Activated effector memory CD4-positive, alpha-beta T cell treated with anti-CD3 and anti-CD28 coated beads, Interleukin-2, amount 50 U/mL, for 16 hours (primary cell): ENCODE measurements at regions not wholly inside any gene's neighbourhood (a gene's known extent, or its start where the extent isn't known, plus 50 kb on each side); places are given as distances from the start of the nearest gene placed in this dataset.

ENCODE experiments used
- DNase-seq: peaks from one replicate; pipeline ENCODE4 v3.0.0-alpha.2; 2020

GRCh38 chr6:10028222-10028621 lies 386.7 kb downstream of the TFAP2A start:
- no peak for DNase-seq

- no peak for DNase-seq
Measured at GRCh38 chr6:10019851-10020250, 395.0 kb downstream of the TFAP2A start.

- DNase-seq: no peak
Measured at GRCh38 chr6:10014557-10014956, 400.3 kb downstream of the TFAP2A start.

GRCh38 chr6:10000551-10000950 lies 414.3 kb downstream of the TFAP2A start:
- no peak for DNase-seq

- DNase-seq: no peak
Measured at GRCh38 chr6:9999796-10000195, 415.1 kb downstream of the TFAP2A start.

- no peak for DNase-seq
Measured at GRCh38 chr6:9986273-9986672, 428.6 kb downstream of the TFAP2A start.

GRCh38 chr6:9985481-9985880 lies 429.4 kb downstream of the TFAP2A start:
- no peak for DNase-seq

- no peak for DNase-seq
Measured at GRCh38 chr6:9984607-9985006, 430.3 kb downstream of the TFAP2A start.

DNA sequence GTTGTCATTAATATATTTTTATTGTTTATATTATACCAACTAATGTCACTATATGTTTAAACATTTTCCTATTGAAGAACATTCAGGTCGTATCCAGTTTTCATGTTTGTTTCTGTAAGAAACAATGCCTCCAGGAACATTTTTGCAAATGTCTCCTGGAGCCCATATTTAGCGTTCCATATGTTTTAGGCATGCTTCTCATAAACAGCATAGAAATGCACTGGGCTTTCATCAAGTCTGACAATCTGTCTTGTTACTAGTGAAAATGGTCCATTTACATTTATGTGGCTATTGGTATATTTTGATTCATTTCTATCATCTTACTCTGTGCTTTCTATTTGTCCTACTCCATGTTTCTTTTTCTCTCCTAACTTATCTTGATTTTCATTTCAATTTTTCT lies 431.7 kb downstream of the TFAP2A start:
- no peak for DNase-seq

DNA sequence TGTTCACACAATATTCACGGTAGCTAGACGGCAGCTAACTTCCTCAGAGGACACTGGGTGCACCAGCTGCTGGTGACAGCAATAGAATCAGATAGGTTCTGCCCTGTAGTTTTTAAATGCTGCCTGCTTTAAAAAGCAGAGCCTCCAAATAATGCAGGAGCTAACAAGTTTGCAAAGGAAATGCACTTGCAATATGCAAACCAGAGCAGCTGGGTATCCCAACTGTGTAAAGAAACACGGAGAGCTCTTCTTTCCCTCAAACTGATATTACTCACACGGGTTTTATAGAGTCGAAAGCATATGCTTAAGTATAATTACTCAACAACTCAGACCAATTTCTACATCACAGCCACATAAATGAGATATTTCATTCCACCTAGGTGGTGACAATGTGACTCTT lies 432.7 kb downstream of the TFAP2A start:
- DNase-seq: no peak

- DNase-seq: no peak
Measured at GRCh38 chr6:9979996-9980395, 434.9 kb downstream of the TFAP2A start.

DNA sequence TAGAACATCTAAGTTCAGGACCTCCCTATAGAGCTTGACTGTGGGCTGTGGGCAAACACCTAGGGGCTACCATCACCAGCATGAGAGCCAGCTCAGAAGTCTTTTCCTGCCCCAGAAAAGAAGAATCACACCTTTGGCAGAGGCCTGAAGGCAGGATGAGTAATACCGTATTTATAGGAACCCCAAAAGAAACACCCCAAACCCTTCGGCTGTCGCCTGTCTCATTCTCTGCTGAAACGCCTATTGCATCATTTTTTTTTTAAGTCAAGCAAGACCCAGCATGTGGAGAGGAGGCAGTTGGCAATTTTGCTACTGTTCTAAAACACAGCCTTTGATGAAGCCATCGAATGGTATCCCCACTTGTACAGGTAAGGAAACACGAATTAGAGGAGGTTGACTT lies 436.4 kb downstream of the TFAP2A start:
- no peak for DNase-seq

GRCh38 chr6:9977411-9977810 lies 437.5 kb downstream of the TFAP2A start:
- no peak for DNase-seq

DNA sequence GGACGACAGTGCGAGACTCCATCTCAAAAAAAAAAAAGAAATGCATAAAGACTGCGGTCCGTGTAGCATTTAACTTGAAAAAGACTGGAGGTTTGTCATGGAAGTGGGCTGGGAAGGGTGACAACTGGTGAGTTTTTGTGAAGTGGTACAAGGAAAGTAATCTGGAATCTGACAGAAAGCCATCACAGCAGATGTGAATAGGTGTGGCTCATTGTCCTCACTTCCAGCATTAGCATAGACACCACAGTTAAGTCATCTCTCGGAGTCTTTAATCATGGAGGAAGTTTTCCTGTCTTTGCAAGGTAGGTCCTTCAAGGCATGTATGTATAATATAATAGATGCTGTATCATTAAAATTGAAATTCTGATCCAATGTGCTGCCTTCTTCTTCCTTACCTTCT lies 453.2 kb downstream of the TFAP2A start:
- no peak for DNase-seq

GRCh38 chr6:9957215-9957759 lies 457.6 kb downstream of the TFAP2A start:
- no peak for DNase-seq

GRCh38 chr6:9948678-9949077 lies 466.2 kb downstream of the TFAP2A start:
- no peak for DNase-seq

GRCh38 chr6:9943986-9944385 lies 470.9 kb downstream of the TFAP2A start:
- DNase-seq: no peak

GRCh38 chr6:9943026-9943425 lies 471.8 kb downstream of the TFAP2A start:
- no peak for DNase-seq

DNA sequence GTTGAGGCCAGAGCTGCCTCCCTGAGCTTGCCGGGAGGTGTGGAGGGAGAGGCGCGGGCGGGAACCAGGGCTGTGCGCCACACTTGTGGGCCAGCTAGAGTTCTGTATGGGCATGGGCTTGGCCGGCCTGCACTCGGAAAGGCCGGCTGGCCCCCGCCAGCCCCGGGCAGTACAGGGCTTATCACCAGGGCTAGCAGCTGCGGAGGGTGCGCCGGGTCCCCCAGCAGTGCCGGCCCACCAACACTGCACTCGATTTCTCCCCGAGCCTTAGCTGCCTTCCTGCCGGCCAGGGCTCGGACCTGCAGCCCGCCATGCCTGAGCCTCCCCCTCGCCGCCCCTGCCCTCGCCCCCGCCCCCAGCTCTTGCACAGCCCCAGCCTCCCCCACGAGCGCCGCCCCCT lies 472.7 kb downstream of the TFAP2A start:
- no peak for DNase-seq

- DNase-seq: no peak
Measured at GRCh38 chr6:9938801-9939200, 476.1 kb downstream of the TFAP2A start.

GRCh38 chr6:9937031-9937763 lies 477.7 kb downstream of the TFAP2A start:
- no peak for DNase-seq

DNA sequence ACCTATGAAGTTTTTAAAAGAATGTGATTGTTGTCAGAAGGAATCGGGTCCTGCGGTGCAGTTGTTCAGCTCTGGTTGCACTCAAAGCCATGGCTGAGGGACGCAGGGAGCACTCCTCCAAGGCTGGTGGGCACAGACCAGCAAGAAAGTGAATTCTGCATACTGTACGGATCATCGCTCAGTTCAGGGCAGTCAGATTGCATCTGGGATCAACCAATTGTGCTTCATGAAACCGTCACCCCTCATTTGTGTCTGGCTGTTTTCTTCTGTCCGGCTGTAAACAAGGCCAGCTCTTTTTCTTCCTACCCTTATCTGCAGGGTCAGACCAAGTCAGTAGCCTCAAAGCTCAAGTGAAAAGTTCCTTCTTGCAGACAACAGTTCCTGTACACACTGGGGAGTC lies 478.3 kb downstream of the TFAP2A start:
- no peak for DNase-seq

GRCh38 chr6:9933677-9934076 lies 481.2 kb downstream of the TFAP2A start:
- no peak for DNase-seq

DNA sequence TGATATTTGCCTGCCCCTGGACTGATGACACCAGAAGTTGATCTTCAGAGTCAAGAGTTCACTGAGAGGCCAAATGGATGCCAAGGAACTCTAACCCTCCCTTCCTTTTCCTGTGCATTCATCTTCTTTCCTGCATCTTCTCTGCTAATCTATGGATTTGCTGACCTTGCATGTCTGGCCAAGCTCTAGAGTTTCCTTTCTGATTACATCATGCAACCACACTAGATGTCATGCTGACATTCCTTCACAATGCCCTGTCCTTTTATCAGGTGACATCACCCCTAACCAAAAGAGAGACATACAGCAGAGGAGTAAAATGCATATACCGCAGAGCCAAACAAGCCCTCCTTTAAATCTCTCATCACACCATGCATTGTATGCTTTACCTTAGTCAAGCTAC lies 487.6 kb downstream of the TFAP2A start:
- no peak for DNase-seq

DNA sequence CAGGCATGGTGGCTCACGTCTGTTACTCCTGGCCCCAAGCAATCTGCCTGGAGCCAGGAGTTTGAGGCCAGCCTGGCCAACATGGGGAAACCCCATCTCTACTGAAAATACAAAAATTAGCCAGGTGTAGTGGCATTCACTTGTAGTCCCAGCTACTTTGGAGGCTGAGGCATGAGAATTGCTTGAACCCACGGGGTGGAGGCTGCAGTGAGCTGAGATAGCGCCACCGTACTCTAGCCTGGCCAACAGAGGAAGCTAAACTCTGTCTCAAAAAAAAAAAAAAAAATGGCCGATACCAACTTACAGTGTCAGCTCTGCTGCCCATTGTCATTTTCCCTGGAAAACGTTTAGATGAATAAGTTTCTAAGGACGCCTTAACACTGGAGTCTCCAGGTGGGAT lies 489.9 kb downstream of the TFAP2A start:
- no peak for DNase-seq
